C4-2B (cell line): ENCODE measurements at regions not wholly inside any gene's neighbourhood (a gene's known extent, or its start where the extent isn't known, plus 50 kb on each side); places are given as distances from the start of the nearest gene placed in this dataset.
"Not testable (repeated sequence)": the region's sequence is repeated elsewhere in the genome, so short reads cannot be mapped to it uniquely, and the experiment has no call there.

ENCODE experiments used
- CTCF ChIP-seq: fragments of 450-650 bp; conservative IDR thresholded peaks from 2 replicates; pipeline ENCODE4 v1.5.1; 2017; ENCODE audit warnings: mild to moderate bottlenecking
- ZFX ChIP-seq: fragments of 450-650 bp; IDR thresholded peaks from 2 replicates; pipeline ENCODE4 v1.6.1; 2017

- not testable (repeated sequence) for TF ChIP-seq CTCF, ZFX
Observed at GRCh38 chr10:38350645-38351044, 256.5 kb downstream of the ZNF37A start.
